HEK293 (cell line): ENCODE measurements at regions not wholly inside any gene's neighbourhood (a gene's known extent, or its start where the extent isn't known, plus 50 kb on each side); places are given as distances from the start of the nearest gene placed in this dataset.

ENCODE experiments used
- CTCF ChIA-PET: fragments of 350-600 bp; formaldehyde crosslinking; extraction: SDS; loops from one replicate; lab custom pipeline; 2021; ENCODE audit warnings: antibody characterized with exemption; lab: Yijun Ruan, JAX
- POLR2A ChIA-PET: fragments of 300-600 bp; formaldehyde crosslinking; extraction: SDS; loops from one replicate; lab custom pipeline; 2020; ENCODE audit warnings: antibody characterized with exemption, inconsistent platforms; lab: Yijun Ruan, JAX
- H3K27ac ChIP-seq: fragments of 200-500 bp; sonication (Bioruptor generic); 2 replicates; pipeline ENCODE4 v1.5.1; 2014; ENCODE audit warnings: low read depth, low read length, control low read depth, inconsistent platforms; ENCODE audit errors: extremely low read depth
- H3K36me3 ChIP-seq, 2 experiments: fragments of 200-500 bp in 1 of 2; sonication (Bioruptor generic) in 1 of 2; 1 replicate in 1 of 2; 2 replicates in 1 of 2; pipeline ENCODE4 v1.5.1; 2014 to 2017; ENCODE audit warnings: inconsistent platforms in 2 of 2, low read length in 2 of 2; ENCODE audit not compliant: control insufficient read depth in 2 of 2, insufficient read depth in 1 of 2
- H3K4me1 ChIP-seq: fragments of 200-500 bp; sonication (Bioruptor generic); 2 replicates; pipeline ENCODE4 v1.5.1; 2014; ENCODE audit warnings: mild to moderate bottlenecking, low read length, inconsistent platforms; ENCODE audit not compliant: control insufficient read depth, insufficient read depth
- H3K4me3 ChIP-seq: 2 replicates; pipeline ENCODE4 v1.5.1; 2011; ENCODE audit warnings: low read depth, mild to moderate bottlenecking, control low read depth, low read length, moderate library complexity
- H3K9me3 ChIP-seq: fragments of 200-500 bp; sonication (Bioruptor generic); 2 replicates; pipeline ENCODE4 v1.5.1; 2014; ENCODE audit warnings: low read depth, low read length, inconsistent platforms; ENCODE audit not compliant: control insufficient read depth, insufficient read depth
- AEBP2 ChIP-seq: fragments of 450-650 bp; formaldehyde crosslinking; IDR thresholded peaks from 2 replicates; pipeline ENCODE4 v1.5.1; 2016; ENCODE audit warnings: missing biosample characterization, missing genetic modification characterization, borderline replicate concordance
- ATF2 ChIP-seq: fragments of 450-650 bp; formaldehyde crosslinking; IDR thresholded peaks from 2 replicates; pipeline ENCODE4 v1.5.1; 2016; ENCODE audit warnings: missing biosample characterization, missing genetic modification characterization, low read depth
- GLIS2 ChIP-seq: fragments of 450-650 bp; formaldehyde crosslinking; IDR thresholded peaks from 2 replicates; pipeline ENCODE4 v1.5.1; 2016; ENCODE audit warnings: missing biosample characterization, missing genetic modification characterization
- OSR2 ChIP-seq: fragments of 450-650 bp; formaldehyde crosslinking; IDR thresholded peaks from 2 replicates; pipeline ENCODE4 v1.5.1; 2016; ENCODE audit warnings: missing biosample characterization, missing genetic modification characterization
- ZFP69B ChIP-seq: fragments of 450-650 bp; formaldehyde crosslinking; IDR thresholded peaks from 2 replicates; pipeline ENCODE4 v1.5.1; 2016; ENCODE audit warnings: missing biosample characterization, missing genetic modification characterization
- ZNF18 ChIP-seq: fragments of 450-650 bp; formaldehyde crosslinking; IDR thresholded peaks from 2 replicates; pipeline ENCODE4 v1.5.1; 2016; ENCODE audit warnings: missing biosample characterization, missing genetic modification characterization
- ZNF501 ChIP-seq: fragments of 450-650 bp; formaldehyde crosslinking; IDR thresholded peaks from 2 replicates; pipeline ENCODE4 v1.5.1; 2016; ENCODE audit warnings: missing biosample characterization, missing genetic modification characterization
- ZNF510 ChIP-seq: fragments of 450-650 bp; formaldehyde crosslinking; IDR thresholded peaks from 2 replicates; pipeline ENCODE4 v1.5.1; 2018; ENCODE audit warnings: mild to moderate bottlenecking, missing genetic modification characterization, missing biosample characterization; ENCODE audit not compliant: insufficient replicate concordance
- ZNF560 ChIP-seq: fragments of 450-650 bp; formaldehyde crosslinking; IDR thresholded peaks from 2 replicates; pipeline ENCODE4 v1.5.1; 2017; ENCODE audit warnings: missing biosample characterization, missing genetic modification characterization, borderline replicate concordance
- ZNF623 ChIP-seq: fragments of 450-650 bp; formaldehyde crosslinking; IDR thresholded peaks from 2 replicates; pipeline ENCODE4 v1.5.1; 2016; ENCODE audit warnings: missing biosample characterization, missing genetic modification characterization
- ZNF626 ChIP-seq: fragments of 450-650 bp; sonication (Bioruptor Pico); formaldehyde crosslinking; IDR thresholded peaks from 2 replicates; pipeline ENCODE4 v1.5.1; 2018; ENCODE audit warnings: missing biosample characterization, missing genetic modification characterization, inconsistent platforms
- TF ChIP-seq, protein P1 (sequence below): fragments of 450-650 bp; formaldehyde crosslinking; conservative IDR thresholded peaks from 2 replicates; pipeline ENCODE4 v1.5.1; 2016; ENCODE audit warnings: low read depth, missing biosample characterization, missing genetic modification characterization
- TF ChIP-seq, protein P2 (sequence below): fragments of 450-650 bp; formaldehyde crosslinking; IDR thresholded peaks from 2 replicates; pipeline ENCODE4 v1.5.1; 2016; ENCODE audit warnings: missing biosample characterization, missing genetic modification characterization, borderline replicate concordance
- TF ChIP-seq, protein P3 (sequence below): sonication (generic); formaldehyde crosslinking; IDR thresholded peaks from 2 replicates; pipeline ENCODE4 v1.8.1; 2022; ENCODE audit warnings: mild to moderate bottlenecking, moderate library complexity, missing genetic modification reagents

GRCh38 chr9:81317223-81317622, 372.1 kb downstream of the TLE1 start:
- Histone ChIP-seq H3K27ac (no peak overlapping the region), H3K9me3 (no peaks in the 10 kb centered on the region), H3K36me3 (no peaks in the 10 kb centered on the region)
- TF ChIP-seq ZNF501 (tag by site-specific recombination) (no peak), ZNF626 (tag by site-specific recombination) (no peak), ZNF510 (tag by site-specific recombination) (no peak), ZNF18 (tag by site-specific recombination) (no peak), ZNF623 (tag by site-specific recombination) (no peak), GLIS2 (tag by site-specific recombination) (no peak), ZFP69B (tag by site-specific recombination) (no peak), OSR2 (tag by site-specific recombination) (no peak), ATF2 (tag by site-specific recombination) (no peak), AEBP2 (tag by site-specific recombination) (no peak), ZNF560 (tag by site-specific recombination) (no peak)
- TF ChIP-seq, protein P1, sequence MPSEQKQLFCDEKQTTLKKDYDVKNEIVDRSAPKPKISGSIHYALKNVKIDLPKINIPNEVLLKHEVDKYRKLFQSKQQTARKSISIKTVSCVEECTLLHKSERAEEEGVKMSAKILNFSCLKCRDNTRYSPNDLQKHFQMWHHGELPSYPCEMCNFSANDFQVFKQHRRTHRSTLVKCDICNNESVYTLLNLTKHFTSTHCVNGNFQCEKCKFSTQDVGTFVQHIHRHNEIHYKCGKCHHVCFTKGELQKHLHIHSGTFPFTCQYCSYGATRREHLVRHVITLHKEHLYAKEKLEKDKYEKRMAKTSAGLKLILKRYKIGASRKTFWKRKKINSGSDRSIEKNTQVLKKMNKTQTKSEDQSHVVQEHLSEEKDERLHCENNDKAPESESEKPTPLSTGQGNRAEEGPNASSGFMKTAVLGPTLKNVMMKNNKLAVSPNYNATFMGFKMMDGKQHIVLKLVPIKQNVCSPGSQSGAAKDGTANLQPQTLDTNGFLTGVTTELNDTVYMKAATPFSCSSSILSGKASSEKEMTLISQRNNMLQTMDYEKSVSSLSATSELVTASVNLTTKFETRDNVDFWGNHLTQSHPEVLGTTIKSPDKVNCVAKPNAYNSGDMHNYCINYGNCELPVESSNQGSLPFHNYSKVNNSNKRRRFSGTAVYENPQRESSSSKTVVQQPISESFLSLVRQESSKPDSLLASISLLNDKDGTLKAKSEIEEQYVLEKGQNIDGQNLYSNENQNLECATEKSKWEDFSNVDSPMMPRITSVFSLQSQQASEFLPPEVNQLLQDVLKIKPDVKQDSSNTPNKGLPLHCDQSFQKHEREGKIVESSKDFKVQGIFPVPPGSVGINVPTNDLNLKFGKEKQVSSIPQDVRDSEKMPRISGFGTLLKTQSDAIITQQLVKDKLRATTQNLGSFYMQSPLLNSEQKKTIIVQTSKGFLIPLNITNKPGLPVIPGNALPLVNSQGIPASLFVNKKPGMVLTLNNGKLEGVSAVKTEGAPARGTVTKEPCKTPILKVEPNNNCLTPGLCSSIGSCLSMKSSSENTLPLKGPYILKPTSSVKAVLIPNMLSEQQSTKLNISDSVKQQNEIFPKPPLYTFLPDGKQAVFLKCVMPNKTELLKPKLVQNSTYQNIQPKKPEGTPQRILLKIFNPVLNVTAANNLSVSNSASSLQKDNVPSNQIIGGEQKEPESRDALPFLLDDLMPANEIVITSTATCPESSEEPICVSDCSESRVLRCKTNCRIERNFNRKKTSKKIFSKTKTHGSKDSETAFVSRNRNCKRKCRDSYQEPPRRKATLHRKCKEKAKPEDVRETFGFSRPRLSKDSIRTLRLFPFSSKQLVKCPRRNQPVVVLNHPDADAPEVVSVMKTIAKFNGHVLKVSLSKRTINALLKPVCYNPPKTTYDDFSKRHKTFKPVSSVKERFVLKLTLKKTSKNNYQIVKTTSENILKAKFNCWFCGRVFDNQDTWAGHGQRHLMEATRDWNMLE (tag by site-specific recombination) = no peak
- TF ChIP-seq, protein P2, sequence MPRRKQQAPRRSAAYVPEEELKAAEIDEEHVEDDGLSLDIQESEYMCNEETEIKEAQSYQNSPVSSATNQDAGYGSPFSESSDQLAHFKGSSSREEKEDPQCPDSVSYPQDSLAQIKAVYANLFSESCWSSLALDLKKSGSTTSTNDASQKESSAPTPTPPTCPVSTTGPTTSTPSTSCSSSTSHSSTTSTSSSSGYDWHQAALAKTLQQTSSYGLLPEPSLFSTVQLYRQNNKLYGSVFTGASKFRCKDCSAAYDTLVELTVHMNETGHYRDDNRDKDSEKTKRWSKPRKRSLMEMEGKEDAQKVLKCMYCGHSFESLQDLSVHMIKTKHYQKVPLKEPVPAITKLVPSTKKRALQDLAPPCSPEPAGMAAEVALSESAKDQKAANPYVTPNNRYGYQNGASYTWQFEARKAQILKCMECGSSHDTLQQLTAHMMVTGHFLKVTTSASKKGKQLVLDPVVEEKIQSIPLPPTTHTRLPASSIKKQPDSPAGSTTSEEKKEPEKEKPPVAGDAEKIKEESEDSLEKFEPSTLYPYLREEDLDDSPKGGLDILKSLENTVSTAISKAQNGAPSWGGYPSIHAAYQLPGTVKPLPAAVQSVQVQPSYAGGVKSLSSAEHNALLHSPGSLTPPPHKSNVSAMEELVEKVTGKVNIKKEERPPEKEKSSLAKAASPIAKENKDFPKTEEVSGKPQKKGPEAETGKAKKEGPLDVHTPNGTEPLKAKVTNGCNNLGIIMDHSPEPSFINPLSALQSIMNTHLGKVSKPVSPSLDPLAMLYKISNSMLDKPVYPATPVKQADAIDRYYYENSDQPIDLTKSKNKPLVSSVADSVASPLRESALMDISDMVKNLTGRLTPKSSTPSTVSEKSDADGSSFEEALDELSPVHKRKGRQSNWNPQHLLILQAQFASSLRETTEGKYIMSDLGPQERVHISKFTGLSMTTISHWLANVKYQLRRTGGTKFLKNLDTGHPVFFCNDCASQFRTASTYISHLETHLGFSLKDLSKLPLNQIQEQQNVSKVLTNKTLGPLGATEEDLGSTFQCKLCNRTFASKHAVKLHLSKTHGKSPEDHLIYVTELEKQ = no peak
- TF ChIP-seq, protein P3, sequence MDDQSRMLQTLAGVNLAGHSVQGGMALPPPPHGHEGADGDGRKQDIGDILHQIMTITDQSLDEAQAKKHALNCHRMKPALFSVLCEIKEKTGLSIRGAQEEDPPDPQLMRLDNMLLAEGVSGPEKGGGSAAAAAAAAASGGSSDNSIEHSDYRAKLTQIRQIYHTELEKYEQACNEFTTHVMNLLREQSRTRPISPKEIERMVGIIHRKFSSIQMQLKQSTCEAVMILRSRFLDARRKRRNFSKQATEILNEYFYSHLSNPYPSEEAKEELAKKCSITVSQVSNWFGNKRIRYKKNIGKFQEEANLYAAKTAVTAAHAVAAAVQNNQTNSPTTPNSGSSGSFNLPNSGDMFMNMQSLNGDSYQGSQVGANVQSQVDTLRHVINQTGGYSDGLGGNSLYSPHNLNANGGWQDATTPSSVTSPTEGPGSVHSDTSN (CRISPR knock-in tag) = no peak
- TF ChIP-seq, all 188 proteins: peak for 0
- Histone ChIP-seq H3K4me1 (no peaks in the 10 kb centered on the region), H3K4me3 (no peak overlapping the region)
- ChIA-PET POLR2A (no interaction called here), CTCF (no interaction called here)
